ENCODE measurements at regions not wholly inside any gene's neighbourhood (a gene's known extent, or its start where the extent isn't known, plus 50 kb on each side); places are given as distances from the start of the nearest gene placed in this dataset.

DNA sequence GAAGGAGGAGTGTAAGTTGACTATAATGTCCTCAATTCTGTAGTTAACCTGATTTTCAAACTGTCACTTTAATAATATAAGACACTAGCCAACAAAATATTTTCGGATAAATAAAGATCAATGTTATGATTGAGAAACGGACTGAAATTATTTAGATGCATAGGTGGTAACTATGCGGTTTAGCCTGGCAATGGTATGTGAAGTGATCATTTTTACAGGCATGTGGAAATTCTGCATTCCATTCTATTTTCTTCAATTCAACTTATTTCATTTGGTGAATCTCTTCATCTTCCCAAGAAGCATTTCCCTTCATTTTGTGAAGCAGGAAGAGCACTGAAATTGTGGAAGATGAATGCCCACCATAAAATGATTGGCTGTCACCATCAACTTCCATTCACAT, 1457.5 kb upstream of the CDH9 start:
- TF ChIP-seq POLR2A (IDR thresholded peaks at IDR 0.05; ENCODE audit: low read depth, low read length) (no peak), CTCF (IDR thresholded peaks at IDR 0.05; ENCODE audit: extremely low read depth in 1 of 2, insufficient read depth in 1 of 2, low read depth in 1 of 2, low read length in 2 of 2) (no peak), POLR2AphosphoS5 (IDR thresholded peaks at IDR 0.05; ENCODE audit: insufficient read depth, low read depth, low read length) (no peak), MAX (IDR thresholded peaks at IDR 0.05; ENCODE audit: insufficient read depth, insufficient read length) (no peak), JUN (IDR thresholded peaks at IDR 0.05; ENCODE audit: borderline replicate concordance, insufficient read depth, insufficient read length, low read depth) (no peak), EZH2 (IDR thresholded peaks at IDR 0.05; ENCODE audit: borderline replicate concordance, low read depth, low read length, severe bottlenecking) (no peak), MYC (IDR thresholded peaks at IDR 0.05; ENCODE audit: low read depth, low read length) (no peak), GATA2 (IDR thresholded peaks at IDR 0.05; ENCODE audit: insufficient read depth, insufficient read length, low read depth, low read length) (no peak)

All from endothelial cell of umbilical vein (primary cell).